Endothelial cell of umbilical vein (primary cell): ENCODE measurements at regions not wholly inside any gene's neighbourhood (a gene's known extent, or its start where the extent isn't known, plus 50 kb on each side); places are given as distances from the start of the nearest gene placed in this dataset.

Source experiments
- BruUV-seq: library from RNA; stranded (reverse); fragments of 400-500 nt; replicated peaks from 2 replicates; lab custom pipeline; 2021; lab: Mats Ljungman, UMichigan
- CTCF ChIA-PET: fragments of 300-600, 350-600 bp; sonication (Branson Sonifier 250); formaldehyde crosslinking; loops from one replicate; lab custom pipeline; 2021; ENCODE audit warnings: antibody characterized with exemption, inconsistent platforms; lab: Charles Lee
- POLR2A ChIA-PET: fragments of 300-600, 350-600 bp; sonication (Branson Sonifier 250); formaldehyde crosslinking; loops from one replicate; lab custom pipeline; 2021; ENCODE audit warnings: antibody characterized with exemption, inconsistent platforms; lab: Charles Lee
- DNase-seq: peaks from one replicate; pipeline ENCODE4 v3.0.0-alpha.2; 2011; ENCODE audit warnings: low read depth, low spot score
- FAIRE-seq: peaks from 2 replicates; lab custom pipeline; 2011; peaks lifted over from hg19 to GRCh38; lab: Jason Lieb, UNC
- H2AFZ ChIP-seq: 2 replicates; pipeline ENCODE4 v1.6.0; 2012; ENCODE audit warnings: low read depth, low read length, control low read depth, inconsistent platforms
- H3K27ac ChIP-seq: 2 replicates; pipeline ENCODE4 v1.5.1; 2011; ENCODE audit warnings: low read depth, mild to moderate bottlenecking, control low read depth, low read length, moderate library complexity; ENCODE audit not compliant: insufficient read depth
- H3K27me3 ChIP-seq, 2 experiments: 2 replicates each; pipeline versions ENCODE4 v1.6.0 to v1.6.1; 2011; ENCODE audit warnings: low read length in 2 of 2, mixed read lengths in 1 of 2; ENCODE audit not compliant: control insufficient read depth in 2 of 2, insufficient read depth in 2 of 2
- H3K36me3 ChIP-seq, 2 experiments: 2 replicates in 1 of 2; 3 replicates in 1 of 2; pipeline ENCODE4 v1.5.1; 2011; ENCODE audit warnings: low read length in 2 of 2, mild to moderate bottlenecking in 1 of 2, moderate library complexity in 1 of 2; ENCODE audit not compliant: control insufficient read depth in 2 of 2, insufficient read depth in 2 of 2; ENCODE audit errors: extremely low read depth in 1 of 2
- H3K4me1 ChIP-seq: 3 replicates; pipeline ENCODE4 v1.5.1; 2011; ENCODE audit warnings: mild to moderate bottlenecking, low read length; ENCODE audit not compliant: control insufficient read depth, insufficient read depth; ENCODE audit errors: extremely low read depth
- H3K4me2 ChIP-seq: 2 replicates; pipeline ENCODE4 v1.6.1; 2011; ENCODE audit warnings: low read length, control low read depth, mixed read lengths; ENCODE audit not compliant: insufficient read depth
- H3K4me3 ChIP-seq, 3 experiments: fragments of 200-600 bp in 1 of 3; sonication (generic), shearing (Covaris generic) in 1 of 3; replicated peaks in 1 of 3; 2 replicates each; pipeline ENCODE4 v1.5.1; 2011 to 2016; ENCODE audit warnings: control low read depth in 3 of 3, low read length in 3 of 3, mild to moderate bottlenecking in 2 of 3, inconsistent platforms in 1 of 3, low read depth in 1 of 3, moderate library complexity in 1 of 3; ENCODE audit not compliant: insufficient read depth in 1 of 3
- H3K79me2 ChIP-seq: 2 replicates; pipeline ENCODE4 v1.6.0; 2012; ENCODE audit warnings: low read length, inconsistent platforms; ENCODE audit not compliant: control insufficient read depth, insufficient read depth
- H3K9ac ChIP-seq: replicated peaks from 2 replicates; pipeline ENCODE3; 2011; ENCODE audit warnings: low read length, control low read depth; ENCODE audit not compliant: insufficient read depth; ENCODE audit errors: extremely low read depth
- H3K9me1 ChIP-seq: replicated peaks from 3 replicates; pipeline ENCODE4 v1.6.0; 2011; ENCODE audit warnings: mild to moderate bottlenecking, low read length; ENCODE audit not compliant: control insufficient read depth, insufficient read depth; ENCODE audit errors: extremely low read depth
- H3K9me3 ChIP-seq: replicated peaks from 2 replicates; pipeline ENCODE4 v1.5.1; 2012; ENCODE audit warnings: low read length, inconsistent platforms; ENCODE audit not compliant: control insufficient read depth, insufficient read depth
- H4K20me1 ChIP-seq: replicated peaks from 2 replicates; pipeline ENCODE3; 2011; ENCODE audit warnings: mild to moderate bottlenecking, low read length; ENCODE audit not compliant: control insufficient read depth, insufficient read depth; ENCODE audit errors: extremely low read depth
- CTCF ChIP-seq, 2 donors: IDR thresholded peaks; 1 replicate in 1 of 2; 2 replicates in 1 of 2; pipeline ENCODE4 v1.5.1; 2011; ENCODE audit warnings: low read length in 2 of 2, mild to moderate bottlenecking in 2 of 2, moderate library complexity in 2 of 2, control low read depth in 1 of 2, inconsistent platforms in 1 of 2, low read depth in 1 of 2; ENCODE audit not compliant: insufficient read depth in 1 of 2; ENCODE audit errors: extremely low read depth in 1 of 2
- EZH2 ChIP-seq: IDR thresholded peaks from 2 replicates; pipeline ENCODE4 v1.6.1; 2012; ENCODE audit warnings: borderline replicate concordance, low read depth, mild to moderate bottlenecking, moderate library complexity, low read length, inconsistent platforms; ENCODE audit not compliant: severe bottlenecking
- MAX ChIP-seq: IDR thresholded peaks from 2 replicates; pipeline ENCODE4 v1.6.1; 2011; ENCODE audit not compliant: insufficient read depth, insufficient read length
- POLR2AphosphoS5 ChIP-seq: IDR thresholded peaks from 2 replicates; pipeline ENCODE4 v1.6.1; 2012; ENCODE audit warnings: low read depth, mild to moderate bottlenecking, control low read depth, low read length, moderate library complexity; ENCODE audit not compliant: insufficient read depth
- dilution Hi-C: fragments of 300-500 bp; cut with MboI; formaldehyde crosslinking; loops from one replicate; pipeline ENCODE4 v1.15.0; 2019; ENCODE audit warnings: low sequenced_read_pairs; ENCODE audit not compliant: extremely low pct_ligation_motif_present
- intact Hi-C: fragments of 100-400 bp; cut with micrococcal nuclease; formaldehyde crosslinking; loops from one replicate; pipeline ENCODE4 v1.10.0; 2022

DNA sequence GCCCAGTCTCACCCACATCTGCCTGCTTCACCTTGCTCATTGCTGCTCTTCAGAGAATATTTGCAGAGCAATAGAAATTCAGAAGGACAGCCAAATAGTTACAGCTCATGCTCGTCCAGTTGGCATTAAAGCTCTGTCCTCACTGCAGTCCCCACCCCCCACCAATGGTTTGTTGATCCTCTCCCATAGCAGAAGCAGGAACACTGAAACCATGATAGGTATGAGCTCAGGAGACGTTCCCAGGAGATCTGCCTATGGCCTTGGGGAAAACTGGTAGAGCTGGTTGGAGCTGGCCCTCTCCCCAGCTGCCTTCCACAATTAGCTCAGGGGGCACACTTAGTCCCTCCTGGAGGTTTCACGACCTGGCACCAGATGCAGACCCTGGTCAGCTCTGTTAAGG, 68.6 kb upstream of the KMT2C start:
- BruUV-seq: no TSS peak
- H3K36me3 ChIP-seq: no peaks in the 10 kb centered on the region
- no peak overlapping the region for H3K4me2 ChIP-seq
- DNase-seq (no peak), FAIRE-seq (no peak)
- no peaks in the 10 kb centered on the region for H3K79me2 ChIP-seq
- H3K9me1 ChIP-seq: no peaks in the 10 kb centered on the region
- H3K27me3 ChIP-seq: no peaks in the 10 kb centered on the region
- no peaks in the 10 kb centered on the region for H3K9me3 ChIP-seq
- H3K4me3 ChIP-seq: no peak overlapping the region
- intact Hi-C loops (no loop called here), dilution Hi-C loops (no loop called here)
- no peaks in the 10 kb centered on the region for H3K4me1 ChIP-seq
- TF ChIP-seq POLR2AphosphoS5: no peak
- TF ChIP-seq EZH2: no peak
- TF ChIP-seq MAX: no peak
- TF ChIP-seq CTCF (IDR thresholded peaks at IDR 0.05; ENCODE audit: extremely low read depth in 1 of 2, insufficient read depth in 1 of 2, low read depth in 1 of 2, low read length in 2 of 2): no peak
- H2AFZ ChIP-seq: no peak overlapping the region
- POLR2A ChIA-PET: interaction anchor here (0.5 kb wide), 1 partner anchor 59 kb away, joined by 3 read pairs; no protein-coding TSS in a partner anchor
- CTCF ChIA-PET: interaction anchor here (0.7 to 1.2 kb wide), 4 partner anchors 20 to 301 kb away, joined by 3 to 5 read pairs (median 4); no protein-coding TSS in a partner anchor
- no peak overlapping the region for H3K9ac ChIP-seq
- no peaks in the 10 kb centered on the region for H4K20me1 ChIP-seq
- no peak overlapping the region for H3K27ac ChIP-seq
